GM21737 (cell line): ENCODE measurements at regions not wholly inside any gene's neighbourhood (a gene's known extent, or its start where the extent isn't known, plus 50 kb on each side); places are given as distances from the start of the nearest gene placed in this dataset.

ENCODE experiments used
- ATAC-seq: cut with Tn5 transposase; IDR thresholded peaks from one replicate; pipeline ENCODE4 v1.9.1; 2021; ENCODE audit warnings: mild to moderate bottlenecking, moderate library complexity; ENCODE audit not compliant: unreplicated experiment

DNA sequence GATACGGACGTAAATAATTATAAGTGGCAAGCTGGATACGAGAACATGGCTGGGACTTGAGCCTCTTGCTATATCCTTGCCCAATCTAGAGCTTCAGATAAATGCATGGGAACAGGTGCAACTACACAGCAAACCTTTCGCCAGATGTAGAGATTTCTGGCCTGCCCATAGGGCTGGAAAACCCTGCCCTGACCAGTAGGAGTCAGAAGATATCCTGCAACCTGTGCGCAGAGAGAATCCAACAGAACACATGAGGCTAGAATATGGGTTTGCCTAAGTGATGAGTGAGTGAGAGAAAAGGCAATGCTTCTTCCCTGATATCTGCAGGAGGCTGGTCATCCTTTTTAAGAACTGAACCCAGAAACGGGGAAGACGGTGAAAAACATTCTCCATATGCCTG is 805.3 kb upstream of the TENM3 start:
- no peak for ATAC-seq

DNA sequence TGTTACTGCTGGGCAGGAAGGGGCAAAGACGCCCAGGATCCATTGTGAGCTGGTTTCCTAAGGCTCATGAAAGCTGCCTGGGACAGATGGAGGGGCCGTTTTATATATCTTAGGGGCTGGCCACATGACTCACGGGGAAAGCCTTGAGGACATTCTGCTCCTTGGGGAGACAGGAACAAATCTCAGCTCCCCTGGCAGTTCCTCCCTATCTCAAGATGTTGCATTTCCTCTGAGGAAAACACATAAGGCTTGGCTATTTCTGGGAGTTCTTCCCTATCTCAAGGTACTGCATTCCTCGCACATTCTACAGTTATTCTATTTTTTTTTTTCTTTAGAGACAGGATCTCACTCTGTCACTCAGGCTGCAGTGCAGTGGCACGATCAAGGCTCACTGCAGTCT is 804.6 kb upstream of the TENM3 start:
- ATAC-seq, result no peak

DNA sequence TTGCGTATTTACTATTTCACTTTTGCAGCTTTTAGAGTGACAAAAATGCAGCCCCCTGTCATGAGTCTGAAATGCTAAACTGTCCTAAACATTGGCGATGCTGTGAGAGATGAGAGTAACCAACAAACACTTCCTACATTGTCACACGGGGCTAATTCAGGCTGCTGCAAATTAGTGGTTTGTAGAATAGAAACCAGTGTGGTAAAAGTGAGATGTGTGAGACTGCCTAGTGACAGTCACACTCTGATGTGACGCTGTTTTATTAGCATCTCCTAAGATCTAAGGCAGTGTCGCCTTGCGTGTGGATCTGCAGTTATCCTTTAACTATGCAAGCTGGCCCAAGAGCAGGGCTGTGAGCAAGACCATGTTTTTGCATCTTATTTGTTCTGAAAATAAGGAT is 800.2 kb upstream of the TENM3 start:
- ATAC-seq, result no peak

DNA sequence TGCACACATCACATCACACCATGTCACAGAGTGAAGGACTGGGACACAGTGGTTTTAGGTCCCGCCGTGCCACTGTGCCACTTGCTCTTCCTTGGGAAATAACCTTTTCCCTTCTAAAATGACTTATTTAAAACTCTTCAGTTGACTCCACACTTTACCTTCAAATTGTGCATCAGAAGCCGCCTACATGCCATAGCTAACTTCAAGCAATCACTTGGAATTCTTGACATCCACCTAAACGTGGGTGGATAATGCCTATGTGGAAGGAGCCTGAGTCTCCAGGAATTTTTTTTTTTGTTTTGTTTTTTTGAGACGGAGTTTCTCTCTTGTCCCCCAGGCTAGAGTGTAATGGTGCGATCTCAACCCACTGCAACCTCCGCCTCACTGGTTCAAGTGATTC is 777.4 kb upstream of the TENM3 start:
- no peak for ATAC-seq

DNA sequence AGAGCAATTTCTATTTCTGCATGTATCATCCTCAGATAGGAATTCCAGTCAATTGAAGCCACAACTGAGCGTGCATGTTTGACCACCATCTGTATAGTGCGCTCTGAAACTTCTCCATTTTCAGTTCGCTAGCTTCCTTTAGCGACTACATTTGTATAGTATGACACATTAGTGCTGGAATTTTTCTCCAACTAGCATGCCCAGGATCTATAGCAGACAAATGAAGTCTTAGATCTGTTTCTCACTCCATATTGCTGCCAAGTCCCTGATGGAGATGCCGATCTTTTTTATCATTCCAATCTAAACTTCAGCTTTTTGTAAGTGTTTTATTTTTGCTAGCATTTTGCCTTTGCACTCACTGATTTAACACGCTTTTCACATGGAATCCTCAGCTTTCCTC is 774.8 kb upstream of the TENM3 start:
- no peak for ATAC-seq

DNA sequence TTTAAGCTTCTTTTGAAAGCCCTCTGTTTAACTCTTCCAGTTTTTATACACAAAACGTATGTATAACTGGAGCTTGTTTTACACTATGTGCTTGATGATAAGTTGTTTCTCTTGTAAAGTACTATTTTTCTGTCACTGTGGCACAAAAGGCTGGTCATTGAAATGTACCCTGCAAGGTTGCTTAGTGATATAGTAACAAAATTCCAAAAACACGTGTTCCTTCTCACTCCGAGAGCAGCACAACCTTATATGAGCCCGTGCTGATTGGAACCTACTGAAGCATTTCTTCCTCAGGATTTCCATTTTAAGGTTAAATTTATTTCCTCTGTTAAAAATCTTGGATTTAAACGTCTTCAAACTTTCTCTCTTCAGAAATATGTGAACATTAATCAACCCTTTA is 772.9 kb upstream of the TENM3 start:
- ATAC-seq, result no peak

DNA sequence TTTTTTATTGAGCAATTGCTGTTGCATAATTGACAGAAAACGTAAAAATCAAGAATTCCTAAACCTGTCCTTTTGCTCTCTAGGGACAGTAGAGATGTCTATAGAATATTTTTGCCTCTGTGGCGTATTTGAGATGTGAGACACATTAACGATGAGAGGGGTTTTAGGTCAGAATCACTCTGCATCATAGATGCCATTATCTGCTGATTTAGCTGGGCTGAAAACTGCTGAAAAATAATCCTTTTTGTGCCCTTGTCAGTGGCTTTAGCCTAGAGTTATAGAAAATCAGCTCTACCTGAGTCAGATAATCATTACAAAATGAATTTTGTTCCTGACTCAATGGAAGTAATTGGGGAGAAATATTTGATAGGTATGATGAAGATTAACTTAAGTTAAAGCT is 767.8 kb upstream of the TENM3 start:
- ATAC-seq, result no peak

DNA sequence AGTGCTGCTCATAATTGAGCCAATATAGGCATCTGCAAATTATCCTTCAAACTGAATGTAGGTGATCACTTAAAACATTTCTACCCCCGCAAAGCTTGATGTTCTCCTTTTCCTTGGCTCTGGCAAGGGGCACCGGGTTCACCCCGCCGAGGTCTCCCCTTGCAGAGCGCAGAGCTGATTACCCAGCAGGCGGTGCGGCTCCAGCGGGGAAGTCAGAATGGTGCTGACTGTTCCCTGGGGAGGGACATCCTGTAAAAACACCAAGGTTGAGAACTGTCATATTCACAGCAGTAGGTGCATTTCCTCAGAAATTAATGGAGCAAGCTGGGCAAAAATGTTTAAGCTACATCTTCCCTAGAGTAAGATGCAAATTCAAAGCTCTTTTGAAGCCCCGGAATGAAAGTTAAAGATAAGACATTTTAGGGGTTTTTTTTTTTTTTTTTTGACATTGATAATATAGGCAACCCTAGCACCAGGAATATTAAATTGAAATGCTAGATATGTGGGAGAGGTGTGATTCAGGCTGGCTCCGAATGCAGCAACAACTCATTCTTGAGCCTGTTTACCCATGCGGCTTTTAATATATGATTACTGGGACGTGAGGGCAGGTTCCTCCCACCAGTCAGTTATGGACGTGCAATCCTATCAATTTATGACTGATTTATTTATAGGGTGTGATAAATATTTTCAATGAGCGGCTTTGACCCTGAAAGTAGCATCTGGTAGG is 767.3 kb upstream of the TENM3 start:
- ATAC-seq, result no peak

DNA sequence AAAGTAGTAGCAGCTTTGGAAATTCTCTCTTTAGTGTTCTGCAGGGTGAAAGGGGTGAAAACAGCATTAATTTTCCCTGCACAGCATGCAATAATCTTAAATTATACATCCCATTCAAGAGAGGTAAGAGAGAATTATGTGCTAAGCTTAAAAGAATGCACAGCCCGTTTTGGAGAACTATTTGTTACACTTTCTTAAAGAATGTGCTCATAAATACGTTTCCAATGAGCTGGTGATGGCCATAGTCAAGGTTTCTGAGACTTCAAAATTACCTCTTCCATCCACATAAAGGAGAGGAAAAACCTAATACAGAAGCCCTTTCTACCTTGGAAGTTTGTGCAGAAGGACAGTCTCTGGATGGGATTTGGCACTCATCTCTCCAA is 766.7 kb upstream of the TENM3 start:
- no peak for ATAC-seq

DNA sequence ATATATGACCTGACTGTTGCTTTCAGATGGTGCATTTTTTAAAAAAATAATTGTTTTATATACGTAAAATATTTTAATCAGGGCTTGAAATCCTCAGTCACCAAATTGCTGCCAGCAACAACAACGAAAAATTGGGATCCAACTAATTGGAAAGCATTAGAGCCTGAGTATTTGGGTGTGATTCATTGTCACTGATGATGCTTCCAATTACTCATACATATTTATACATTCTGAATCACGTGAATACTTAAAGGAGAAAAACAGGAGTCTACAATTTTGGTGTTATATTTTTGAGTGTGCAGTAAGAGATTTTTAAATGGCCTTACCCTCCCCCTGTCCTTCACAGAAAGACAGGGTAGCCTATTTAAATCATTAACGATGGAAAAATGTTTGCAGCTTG is 765.6 kb upstream of the TENM3 start:
- ATAC-seq, result no peak

DNA sequence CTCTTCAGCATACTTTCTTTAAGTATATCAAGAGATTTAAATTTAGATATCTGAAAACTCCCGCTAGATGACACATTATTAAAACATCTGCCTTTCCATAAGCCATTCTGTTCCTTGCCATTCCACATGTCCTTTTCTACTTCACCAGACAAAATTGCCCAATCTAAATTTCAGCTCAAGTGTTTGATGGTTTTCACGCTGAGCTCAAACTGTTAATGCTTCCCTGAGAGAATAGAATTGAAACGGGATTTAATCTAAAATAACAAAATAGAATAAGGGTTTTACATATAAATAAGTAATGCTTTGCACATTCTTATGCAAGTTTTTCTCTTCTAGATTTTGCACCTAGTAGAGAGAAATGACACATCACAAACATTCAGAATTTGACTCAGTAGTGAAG is 764.5 kb upstream of the TENM3 start:
- ATAC-seq, result no peak

DNA sequence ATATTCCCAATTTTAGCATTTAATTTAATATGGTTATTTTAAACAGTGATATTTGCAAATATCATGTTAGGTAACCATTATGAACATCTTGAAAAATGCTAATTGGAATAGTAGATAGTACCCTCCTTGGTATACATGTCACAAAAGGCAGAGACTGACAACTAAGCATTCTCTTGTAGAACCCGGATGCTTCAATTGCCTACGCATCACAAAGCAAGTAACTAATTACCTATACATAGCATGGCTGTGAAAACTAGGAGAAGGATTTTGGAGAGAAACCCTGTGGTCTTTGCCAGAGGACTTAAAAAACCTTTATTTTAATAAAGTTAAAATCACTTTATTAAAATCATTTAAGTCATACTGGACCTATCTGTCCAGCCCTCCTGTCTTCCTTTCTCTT is 764.1 kb upstream of the TENM3 start:
- ATAC-seq, result no peak

DNA sequence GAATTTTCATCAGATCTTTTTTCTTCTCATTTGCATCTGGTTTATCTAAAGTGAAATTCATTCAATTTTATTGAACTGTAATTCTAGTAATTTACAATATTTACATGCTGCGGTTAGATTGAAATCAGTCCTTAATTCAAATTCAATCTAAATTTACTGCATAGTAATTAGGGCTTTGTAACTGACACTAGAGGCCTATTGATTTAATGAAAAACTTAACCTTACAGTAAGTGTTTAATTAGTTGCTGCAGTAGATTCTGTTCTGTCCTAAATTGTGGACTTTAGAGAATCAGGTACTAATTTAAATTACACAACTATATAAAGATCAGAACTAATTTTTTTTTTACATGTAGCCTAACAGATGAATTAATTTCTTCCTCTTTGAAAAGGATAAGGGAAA is 758.8 kb upstream of the TENM3 start:
- ATAC-seq, result no peak

DNA sequence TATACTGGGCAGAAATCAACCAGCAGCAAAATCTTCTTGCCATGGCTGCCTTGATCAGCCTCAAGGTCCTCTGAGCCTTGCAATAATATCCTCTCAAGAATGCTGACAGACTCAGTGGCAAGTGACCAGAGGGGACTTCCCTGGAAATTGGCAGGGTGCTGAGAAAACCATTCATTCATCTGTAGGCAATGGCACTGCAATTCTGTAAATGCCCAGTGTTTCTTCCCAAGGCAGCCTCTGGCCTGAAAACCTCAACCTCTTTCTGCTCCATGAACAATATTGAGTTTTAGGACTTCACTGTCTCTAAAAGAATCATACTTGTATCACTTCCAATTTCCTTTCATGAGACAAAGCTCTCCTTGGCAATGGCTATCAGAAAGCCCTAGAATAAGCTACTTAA is 754.3 kb upstream of the TENM3 start:
- ATAC-seq, result no peak

DNA sequence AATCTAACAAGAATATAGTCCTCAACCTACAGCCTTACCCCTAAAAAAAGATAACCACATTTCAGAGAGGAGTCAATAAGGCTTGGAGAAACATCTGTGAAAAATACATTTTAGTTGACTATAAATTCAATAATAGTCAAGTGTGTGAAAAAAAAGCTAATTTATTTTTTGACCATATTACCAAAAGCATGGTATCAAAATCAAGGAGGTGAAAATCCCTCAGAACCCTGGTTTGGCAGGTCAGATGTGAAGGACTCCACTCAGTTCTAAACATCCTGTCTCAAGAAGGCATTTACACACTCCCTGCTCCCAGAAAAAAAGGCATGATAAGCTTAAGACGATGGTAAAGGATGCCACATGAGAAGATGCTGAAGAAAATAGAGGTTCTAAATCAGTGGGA is 745.1 kb upstream of the TENM3 start:
- no peak for ATAC-seq

DNA sequence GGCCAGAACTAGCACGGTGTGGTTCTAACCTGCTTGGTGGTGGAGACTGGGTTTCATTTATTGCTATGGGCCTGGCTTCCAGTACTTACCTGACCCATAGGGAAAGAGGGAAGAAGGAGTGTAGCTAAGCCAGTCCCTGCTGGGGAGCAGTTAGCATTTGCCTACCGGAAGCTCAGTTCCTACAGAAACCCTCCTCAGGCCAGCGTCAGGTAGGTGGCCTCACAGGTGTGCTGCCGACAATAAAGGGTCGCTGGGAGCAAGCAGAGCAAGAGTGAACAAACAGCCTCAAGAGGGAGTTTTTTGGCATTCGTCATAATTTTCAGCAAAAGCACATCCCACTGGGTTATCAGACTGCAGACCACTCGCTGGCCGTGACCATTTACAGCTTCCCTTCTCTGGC is 740.6 kb upstream of the TENM3 start:
- ATAC-seq, result no peak

DNA sequence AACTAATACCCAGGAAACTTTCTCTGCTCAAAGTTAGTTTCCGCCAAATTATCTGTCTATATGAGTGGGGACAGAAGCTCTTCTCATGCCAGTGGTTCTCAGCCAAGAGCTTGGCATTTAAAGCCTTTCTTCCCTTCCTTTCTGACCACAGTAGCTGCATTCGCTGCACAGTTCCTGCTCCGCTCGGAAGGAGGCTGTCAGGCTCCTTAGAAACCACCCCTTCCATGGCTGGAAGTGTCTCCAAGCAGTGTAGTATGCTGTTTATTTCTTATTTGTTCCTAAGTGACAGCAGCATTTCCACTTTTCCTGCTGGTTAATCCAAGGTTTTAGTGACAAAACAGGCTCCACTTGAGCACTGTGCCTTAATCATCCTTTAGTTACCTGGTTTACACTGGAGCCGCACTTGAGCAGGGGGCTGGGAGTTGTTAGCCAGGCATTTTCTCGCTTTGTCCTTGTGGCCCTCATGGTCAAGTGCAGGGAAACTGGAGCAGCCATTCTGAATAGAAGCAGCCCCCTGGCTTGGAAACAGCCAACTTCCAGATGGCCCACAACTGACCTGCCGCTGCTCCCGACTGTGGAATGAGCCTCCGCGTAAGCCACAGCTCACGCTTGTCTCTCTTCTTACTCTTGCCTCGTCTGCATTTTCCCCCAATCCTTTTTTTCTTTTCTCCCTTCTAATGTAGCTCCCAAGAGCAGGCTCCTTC is 739.4 kb upstream of the TENM3 start:
- no peak for ATAC-seq

DNA sequence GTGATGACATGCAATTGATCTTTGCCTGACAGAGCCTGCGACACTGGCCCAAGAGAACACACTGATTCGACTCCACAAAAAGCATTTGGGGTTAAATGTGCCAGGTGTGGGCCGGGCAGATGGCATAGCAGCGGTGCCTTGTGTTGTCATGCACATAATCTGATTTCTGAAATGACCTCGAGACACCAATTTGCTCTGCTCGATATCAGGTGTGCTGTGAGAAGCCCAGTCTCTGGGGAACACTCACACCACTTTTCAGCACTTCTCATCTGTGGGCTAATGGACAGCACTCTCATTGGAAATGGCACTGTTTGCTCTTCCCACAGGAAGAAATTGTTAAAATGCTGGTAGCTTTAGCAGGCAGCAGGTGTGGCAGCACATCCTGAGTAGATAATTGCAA is 738.3 kb upstream of the TENM3 start:
- no peak for ATAC-seq

DNA sequence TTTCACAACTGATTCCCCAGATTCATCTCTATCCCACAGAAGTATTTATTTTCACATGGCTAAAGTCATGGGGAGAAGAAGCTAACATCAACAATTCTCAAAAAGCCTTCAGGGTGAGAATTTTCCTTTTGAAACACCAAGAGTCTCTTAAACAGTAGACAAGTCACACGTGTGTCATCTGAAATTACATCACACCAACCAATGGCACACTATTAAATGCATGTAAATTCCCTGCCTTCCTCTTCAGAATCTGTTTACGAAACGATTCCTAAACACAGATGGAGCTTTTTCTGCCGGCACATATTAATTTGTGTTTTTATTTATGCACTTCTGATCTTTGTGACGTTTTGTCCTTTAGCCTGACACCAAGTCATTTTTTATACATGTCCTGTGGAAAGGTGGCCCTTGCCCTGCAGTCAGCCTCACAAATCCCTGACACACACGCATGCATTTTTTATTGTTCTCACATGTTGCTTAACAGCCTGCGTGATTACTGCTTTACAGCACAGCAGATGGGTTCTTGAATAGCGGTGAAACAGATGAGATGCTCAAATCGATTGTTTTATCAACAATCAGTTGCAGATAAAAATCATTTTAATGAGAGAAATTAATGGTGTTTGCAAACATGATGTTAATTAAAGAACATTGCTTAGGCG is 735.9 kb upstream of the TENM3 start:
- ATAC-seq, result no peak

DNA sequence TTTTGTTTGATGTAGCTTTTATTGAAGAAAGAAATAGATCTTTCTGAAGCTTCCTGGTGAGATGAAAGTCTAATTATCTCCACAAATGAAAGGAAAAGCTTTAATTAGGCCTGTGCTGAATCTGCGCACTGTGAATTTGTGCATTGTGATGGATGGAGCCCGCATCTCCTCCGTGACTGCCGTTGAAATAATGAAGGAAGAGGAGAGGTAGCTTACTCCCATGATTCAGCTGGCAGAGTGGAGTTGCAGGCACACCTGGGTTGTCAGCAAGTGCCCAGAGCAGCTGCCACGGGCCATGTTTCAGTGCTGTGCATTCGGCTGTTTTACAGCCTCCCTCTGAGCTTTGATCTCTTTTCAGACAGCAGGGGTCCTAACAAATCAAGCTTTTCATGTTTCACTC is 735.3 kb upstream of the TENM3 start:
- no peak for ATAC-seq

DNA sequence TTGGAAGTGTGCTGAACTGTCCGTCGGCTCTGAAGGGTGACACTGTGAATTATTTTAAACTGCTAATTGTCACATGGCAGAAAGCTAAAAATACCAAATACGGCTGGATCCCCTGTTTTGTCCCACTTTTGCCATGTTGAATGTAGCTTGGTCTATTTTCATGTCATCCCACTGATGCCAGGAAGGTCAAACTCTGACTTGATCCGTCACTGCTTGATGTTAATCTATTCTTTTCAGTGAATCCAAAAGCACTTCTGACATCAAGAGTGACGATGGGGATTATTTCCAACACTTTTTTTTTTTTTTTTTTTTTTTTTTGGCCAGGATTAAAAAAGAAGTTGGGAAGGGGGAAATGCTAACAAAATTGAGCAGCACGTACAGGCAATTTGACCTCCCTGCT is 734.6 kb upstream of the TENM3 start:
- ATAC-seq, result no peak

DNA sequence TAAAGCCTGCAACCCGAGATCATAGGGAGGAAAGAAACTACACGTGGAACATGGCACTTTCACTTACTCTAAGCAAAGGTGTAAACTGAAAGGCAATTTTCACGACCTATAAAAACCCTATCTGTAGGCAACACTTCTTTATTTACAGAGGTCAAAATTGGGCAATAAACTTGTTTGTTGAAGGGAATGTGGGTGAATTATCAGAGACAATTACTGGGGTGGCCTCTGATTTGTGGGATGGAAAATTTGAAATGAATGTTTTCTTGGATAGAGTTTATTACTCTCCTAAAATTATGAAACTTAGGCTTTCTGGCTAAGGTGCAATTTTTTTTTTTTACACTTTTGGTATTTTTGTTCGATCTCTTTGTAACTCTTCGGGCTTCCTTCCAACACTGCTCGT is 734.1 kb upstream of the TENM3 start:
- no peak for ATAC-seq
